ENCODE measurements at regions not wholly inside any gene's neighbourhood (a gene's known extent, or its start where the extent isn't known, plus 50 kb on each side); places are given as distances from the start of the nearest gene placed in this dataset.

- H3K27ac ChIP-seq, result no peak overlapping the region
- no peak for TF ChIP-seq POLR2A (IDR thresholded peaks at IDR 0.05)
- no peak for TF ChIP-seq POLR2AphosphoS5 (IDR thresholded peaks at IDR 0.05)
- TF ChIP-seq CTCF (IDR thresholded peaks at IDR 0.05), result no peak
- peaks cover 0 to 23% of the 10 kb centered on the region in 2 donors for H3K9me3 ChIP-seq
- no peaks in the 10 kb centered on the region for H3K36me3 ChIP-seq
- no peak for DNase-seq (ENCODE audit: low spot score in 2 of 2)
- no peaks in the 10 kb centered on the region for H3K27me3 ChIP-seq
- H3K4me1 ChIP-seq, result no peaks in the 10 kb centered on the region
- H3K4me3 ChIP-seq, result no peak overlapping the region
- intact Hi-C loops (cut with DNase I; ENCODE audit: low total_unique reads), result no loop called here
Measured at GRCh38 chr2:103132536-103133217, 370.8 kb downstream of the TMEM182 start.

- H3K27me3 ChIP-seq, result no peaks in the 10 kb centered on the region
- peaks cover 0 to 23% of the 10 kb centered on the region in 2 donors for H3K9me3 ChIP-seq
- TF ChIP-seq CTCF (IDR thresholded peaks at IDR 0.05), result no peak
- no peak for TF ChIP-seq POLR2AphosphoS5 (IDR thresholded peaks at IDR 0.05)
- TF ChIP-seq POLR2A (IDR thresholded peaks at IDR 0.05), result no peak
- no peaks in the 10 kb centered on the region for H3K36me3 ChIP-seq
- no peak overlapping the region for H3K27ac ChIP-seq
- no peak overlapping the region for H3K4me3 ChIP-seq
- no peak for DNase-seq (ENCODE audit: low spot score in 2 of 2)
- no peaks in the 10 kb centered on the region for H3K4me1 ChIP-seq
- intact Hi-C loops (cut with DNase I; ENCODE audit: low total_unique reads), result no loop called here
Measured at GRCh38 chr2:103135679-103136078, 373.8 kb downstream of the TMEM182 start.

- no peaks in the 10 kb centered on the region for H3K4me1 ChIP-seq
- TF ChIP-seq POLR2A (IDR thresholded peaks at IDR 0.05) (no peak), CTCF (IDR thresholded peaks at IDR 0.05) (no peak), POLR2AphosphoS5 (IDR thresholded peaks at IDR 0.05) (no peak)
- no peak overlapping the region for H3K27ac ChIP-seq
- intact Hi-C loops (cut with DNase I; ENCODE audit: low total_unique reads), result no loop called here
- H3K27me3 ChIP-seq, result no peaks in the 10 kb centered on the region
- H3K9me3 ChIP-seq, result peaks cover 0 to 11% of the 10 kb centered on the region in 2 donors
- H3K36me3 ChIP-seq, result no peaks in the 10 kb centered on the region
- no peak for DNase-seq (ENCODE audit: low spot score in 2 of 2)
- H3K4me3 ChIP-seq, result no peak overlapping the region
Measured at GRCh38 chr2:103138123-103138901, 376.5 kb downstream of the TMEM182 start.

GRCh38 chr2:103139628-103140268, 377.9 kb downstream of the TMEM182 start:
- no peaks in the 10 kb centered on the region for H3K27me3 ChIP-seq
- no peak overlapping the region for H3K27ac ChIP-seq
- H3K4me3 ChIP-seq, result no peak overlapping the region
- no peaks in the 10 kb centered on the region for H3K36me3 ChIP-seq
- peaks cover 0 to 10% of the 10 kb centered on the region in 2 donors for H3K9me3 ChIP-seq
- TF ChIP-seq POLR2A (IDR thresholded peaks at IDR 0.05) (no peak), POLR2AphosphoS5 (IDR thresholded peaks at IDR 0.05) (no peak), CTCF (IDR thresholded peaks at IDR 0.05) (no peak)
- DNase-seq (ENCODE audit: low spot score in 2 of 2), result no peak
- H3K4me1 ChIP-seq, result no peaks in the 10 kb centered on the region
- intact Hi-C loops (cut with DNase I; ENCODE audit: low total_unique reads), result no loop called here

- H3K27ac ChIP-seq, result no peak overlapping the region
- no peaks in the 10 kb centered on the region for H3K4me1 ChIP-seq
- H3K36me3 ChIP-seq, result no peaks in the 10 kb centered on the region
- no peaks in the 10 kb centered on the region for H3K27me3 ChIP-seq
- no peak for DNase-seq (ENCODE audit: low spot score in 2 of 2)
- no peak overlapping the region for H3K4me3 ChIP-seq
- TF ChIP-seq POLR2A (IDR thresholded peaks at IDR 0.05) (no peak), CTCF (IDR thresholded peaks at IDR 0.05) (no peak), POLR2AphosphoS5 (IDR thresholded peaks at IDR 0.05) (no peak)
- no peaks in the 10 kb centered on the region for H3K9me3 ChIP-seq
- intact Hi-C loops (cut with DNase I; ENCODE audit: low total_unique reads), result no loop called here
Measured at GRCh38 chr2:103144837-103145236, 383.0 kb downstream of the TMEM182 start.
